ENCODE measurements at regions not wholly inside any gene's neighbourhood (a gene's known extent, or its start where the extent isn't known, plus 50 kb on each side); places are given as distances from the start of the nearest gene placed in this dataset.
"Not testable (repeated sequence)": the region's sequence is repeated elsewhere in the genome, so short reads cannot be mapped to it uniquely, and the experiment has no call there.

DNA sequence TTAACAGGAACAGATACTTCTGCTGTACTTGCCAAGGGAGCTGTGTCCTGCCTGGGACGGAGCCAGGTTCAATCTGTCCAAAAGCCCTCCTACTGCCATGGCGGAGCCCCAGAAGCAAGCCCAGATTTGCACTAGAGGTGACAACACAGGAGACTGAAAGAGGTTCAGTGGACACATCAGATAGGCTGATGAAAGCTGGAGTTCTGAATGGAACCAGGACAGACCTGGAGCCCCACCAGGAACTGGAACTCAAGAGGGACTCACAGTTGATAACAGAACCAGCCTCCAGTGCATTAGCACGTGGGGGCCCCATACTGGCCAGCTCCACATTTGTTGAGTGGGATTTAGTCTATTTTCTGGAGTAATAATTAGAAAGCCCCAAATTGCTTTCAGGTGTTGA is 315.5 kb downstream of the ARRDC4 start:
- DNase-seq (ENCODE audit: low read depth), result no peak

- no peak for DNase-seq (ENCODE audit: low read depth)
Observed at GRCh38 chr15:98277602-98278001, 317.1 kb downstream of the ARRDC4 start.

DNA sequence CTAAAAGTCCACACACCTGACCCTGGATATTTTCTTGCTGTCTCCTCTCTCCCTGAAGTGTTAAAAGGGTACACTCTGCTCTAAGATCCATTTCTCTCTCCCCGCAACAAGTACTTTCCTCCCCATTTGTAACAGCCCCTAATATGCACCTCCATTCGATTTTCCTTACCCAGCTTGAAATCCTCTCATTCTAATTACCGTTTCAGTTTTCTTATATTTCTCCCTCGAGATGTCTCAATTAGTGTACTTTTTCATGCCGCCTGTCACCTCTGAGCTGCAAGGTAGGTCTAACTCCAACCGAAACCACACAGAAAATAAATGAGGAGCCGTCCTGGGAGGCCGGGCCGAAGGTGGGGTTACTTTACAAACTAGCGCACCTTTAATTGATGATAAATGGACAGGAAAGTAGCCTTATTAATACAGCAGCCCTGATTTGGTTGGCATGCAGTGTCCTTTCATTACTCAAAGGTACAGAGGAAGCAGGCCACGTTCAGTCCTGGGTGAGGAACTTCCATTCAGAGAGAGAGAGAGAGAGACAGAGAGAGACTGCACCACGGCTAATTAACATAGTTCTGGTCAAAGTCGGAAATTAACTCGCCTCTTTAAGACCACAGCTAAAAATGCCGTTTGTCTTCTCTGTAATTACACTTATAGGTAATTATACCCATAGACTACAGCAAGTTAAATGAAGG is 319.9 kb downstream of the ARRDC4 start:
- no peak for DNase-seq (ENCODE audit: low read depth)

DNA sequence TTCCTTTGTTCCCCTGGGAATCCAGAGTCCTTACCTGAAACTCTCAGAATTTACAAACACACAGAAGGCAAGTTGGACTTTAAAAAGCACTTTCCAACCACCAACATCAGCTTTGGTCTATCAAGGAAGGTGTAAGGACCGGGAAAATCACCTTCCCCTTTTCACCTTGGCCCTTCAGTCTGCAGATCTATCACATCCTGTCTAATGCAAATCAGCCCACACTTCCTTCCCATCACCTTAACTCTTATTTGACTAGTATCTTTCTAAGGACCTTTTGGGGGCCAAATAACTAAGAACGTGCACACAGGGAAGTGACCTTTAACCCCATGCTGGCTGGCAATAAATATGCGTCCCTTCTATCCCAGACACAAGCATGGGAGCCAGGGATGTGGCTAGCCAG is 320.6 kb downstream of the ARRDC4 start:
- no peak for DNase-seq (ENCODE audit: low read depth)

GRCh38 chr15:98282656-98283332 is 322.3 kb downstream of the ARRDC4 start:
- no peak for DNase-seq (ENCODE audit: low read depth)

DNA sequence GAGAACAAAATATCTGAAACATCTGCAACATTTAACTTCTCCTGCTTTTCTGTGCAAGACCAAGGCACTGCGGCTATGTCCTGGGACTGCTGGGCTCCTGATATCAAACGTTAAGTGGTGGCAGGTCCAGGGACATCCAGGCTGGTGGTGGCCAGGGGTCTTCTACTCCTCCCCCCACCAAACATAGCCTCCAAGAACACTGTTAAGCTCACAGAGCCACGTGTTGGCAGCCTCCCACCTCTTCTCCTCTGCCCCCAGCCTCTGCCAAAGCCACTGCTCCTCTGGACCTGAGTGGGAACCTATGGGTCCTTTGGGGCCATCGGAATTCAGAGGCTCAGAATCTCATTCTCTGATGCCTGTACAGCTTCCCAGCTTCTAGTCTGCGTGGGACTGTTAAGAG is 325.7 kb downstream of the ARRDC4 start:
- no peak for DNase-seq (ENCODE audit: low read depth)

- no peak for DNase-seq (ENCODE audit: low read depth)
Observed at GRCh38 chr15:98286831-98287230, 326.3 kb downstream of the ARRDC4 start.

GRCh38 chr15:98288091-98288590 is 327.6 kb downstream of the ARRDC4 start:
- no peak for DNase-seq (ENCODE audit: low read depth)

- no peak for DNase-seq (ENCODE audit: low read depth)
Observed at GRCh38 chr15:98289747-98290146, 329.2 kb downstream of the ARRDC4 start.

DNA sequence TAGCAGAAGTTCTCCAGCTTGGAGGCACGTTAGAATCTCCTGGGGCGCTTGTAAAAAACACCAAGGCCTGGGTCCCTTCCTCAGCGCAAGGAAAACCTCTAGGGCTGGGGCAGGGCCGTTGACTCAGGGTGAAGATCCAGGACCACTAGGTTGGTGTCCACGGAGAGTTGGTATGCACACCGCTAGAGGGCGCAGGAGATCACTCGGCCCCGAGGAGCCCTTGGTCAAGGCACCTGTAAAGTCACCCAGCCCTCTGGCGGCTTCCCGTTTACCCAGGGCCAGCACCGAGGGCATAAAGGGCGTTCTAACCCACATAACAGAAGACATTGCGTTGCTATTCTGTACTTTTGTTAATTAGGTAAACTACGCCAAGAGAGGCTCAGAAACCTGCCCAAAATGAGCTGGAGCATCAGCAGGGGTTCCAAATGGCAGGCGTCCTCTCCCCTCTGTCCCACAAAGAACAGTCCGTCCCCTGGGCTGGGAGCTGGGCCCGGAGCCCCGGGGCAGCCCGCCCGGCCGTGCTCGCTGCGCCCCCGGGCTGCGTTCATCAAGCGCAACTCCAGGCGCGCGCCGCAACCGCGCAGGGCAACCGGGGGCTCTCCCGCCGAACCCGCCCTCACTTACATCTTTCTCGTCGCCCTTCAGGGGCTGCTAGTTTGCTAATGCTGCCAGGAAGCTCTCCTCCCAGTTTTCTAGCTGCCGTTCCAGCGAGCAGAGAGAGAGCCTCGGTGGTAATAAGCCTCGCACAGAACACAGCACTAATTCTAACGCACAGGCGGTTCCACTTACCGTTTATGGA is 332.1 kb downstream of the ARRDC4 start:
- peak; percentile 5 for DNase-seq (ENCODE audit: low read depth)

DNA sequence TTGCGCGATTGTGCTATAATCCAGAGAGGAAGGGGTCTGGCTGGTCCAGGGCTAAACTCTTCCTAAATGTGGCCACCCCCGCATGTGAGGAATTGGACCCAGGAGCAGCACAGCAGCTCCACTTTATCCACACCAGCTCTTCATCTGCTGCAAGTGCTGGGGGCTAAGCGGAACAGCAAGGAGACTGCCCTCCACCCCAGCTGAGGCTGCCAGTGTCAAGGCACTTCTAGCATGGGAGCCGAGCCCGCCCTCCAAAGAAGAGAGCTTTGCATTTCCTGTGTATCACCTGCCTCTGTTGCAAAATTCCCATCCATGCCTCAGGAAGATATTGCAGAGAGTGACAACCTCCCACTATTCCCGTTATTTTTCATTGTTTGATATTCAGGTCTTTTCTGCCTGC is 333.6 kb downstream of the ARRDC4 start:
- no peak for DNase-seq (ENCODE audit: low read depth)

DNA sequence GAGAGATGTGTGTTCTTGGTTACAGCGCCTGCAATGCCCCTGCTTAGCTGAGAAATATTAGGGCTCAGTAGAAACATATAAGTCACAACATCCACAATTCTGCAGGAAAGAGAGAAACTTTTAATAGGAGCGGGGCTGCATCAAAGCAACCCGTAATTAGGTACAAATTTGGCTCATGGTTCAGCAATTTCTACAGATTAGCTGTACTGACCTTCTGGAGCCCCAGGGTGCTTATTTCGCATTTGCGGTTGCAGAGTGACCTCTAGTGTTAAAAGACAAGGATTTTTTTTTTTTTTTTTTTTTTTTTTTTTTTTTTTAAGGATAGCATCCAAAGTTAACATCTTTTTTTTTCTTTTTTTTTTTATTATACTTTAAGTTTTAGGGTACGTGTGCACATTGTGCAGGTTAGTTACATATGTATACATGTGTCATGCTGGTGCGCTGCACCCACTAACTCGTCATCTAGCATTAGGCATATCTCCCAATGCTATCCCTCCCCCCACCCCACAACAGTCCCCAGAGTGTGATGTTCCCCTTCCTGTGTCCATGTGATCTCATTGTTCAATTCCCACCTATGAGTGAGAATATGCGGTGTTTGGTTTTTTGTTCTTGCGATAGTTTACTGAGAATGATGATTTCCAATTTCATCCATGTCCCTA is 334.7 kb downstream of the ARRDC4 start:
- DNase-seq (ENCODE audit: low read depth), result not testable (repeated sequence)

DNA sequence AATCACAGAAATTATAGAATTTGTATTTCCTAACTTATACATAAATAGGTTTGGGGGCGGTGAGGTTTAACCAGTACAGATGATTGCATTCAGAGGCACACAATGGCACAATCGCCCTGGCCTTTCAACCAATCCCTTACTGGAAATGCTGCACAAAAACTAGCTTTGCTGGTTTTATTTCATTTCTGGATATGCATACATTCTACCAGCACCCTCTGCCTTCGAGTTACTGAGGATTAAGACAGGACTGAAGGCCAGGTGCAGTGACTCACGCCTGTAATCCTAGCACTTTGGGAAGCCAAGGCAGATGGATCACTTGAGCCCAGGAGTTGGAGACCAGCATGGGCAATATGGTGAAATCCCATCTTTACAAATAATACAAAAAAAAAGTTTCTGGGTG is 336.1 kb downstream of the ARRDC4 start:
- DNase-seq (ENCODE audit: low read depth), result no peak

GRCh38 chr15:98304371-98304770 is 343.9 kb downstream of the ARRDC4 start:
- DNase-seq (ENCODE audit: low read depth), result no peak

- DNase-seq (ENCODE audit: low read depth), result no peak
Observed at GRCh38 chr15:98308117-98308516, 340.2 kb upstream of the IGF1R start.

GRCh38 chr15:98311566-98312188 is 336.7 kb upstream of the IGF1R start:
- DNase-seq (ENCODE audit: low read depth), result peak; percentile 61

DNA sequence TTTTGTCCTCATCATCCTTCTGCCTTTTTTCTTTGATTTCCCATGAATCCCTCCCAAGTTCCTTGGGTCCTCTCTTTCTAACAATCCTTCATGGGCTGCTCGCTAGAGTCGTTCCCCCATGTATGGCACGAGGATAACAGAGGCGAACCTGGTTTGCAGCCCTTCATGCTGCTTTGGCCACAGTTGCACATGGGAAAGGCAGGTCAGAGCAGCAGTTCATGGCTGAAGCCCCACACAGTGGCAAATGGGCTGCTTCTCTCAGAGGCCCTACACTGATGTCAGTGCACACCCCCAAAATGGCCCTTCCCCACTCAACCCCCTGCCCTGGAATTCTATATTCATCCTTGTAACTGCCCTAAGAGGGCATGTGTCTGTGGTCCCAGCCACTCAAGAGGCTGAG is 335.4 kb upstream of the IGF1R start:
- no peak for DNase-seq (ENCODE audit: low read depth)

GRCh38 chr15:98315971-98316370 is 332.4 kb upstream of the IGF1R start:
- DNase-seq (ENCODE audit: low read depth), result no peak

DNA sequence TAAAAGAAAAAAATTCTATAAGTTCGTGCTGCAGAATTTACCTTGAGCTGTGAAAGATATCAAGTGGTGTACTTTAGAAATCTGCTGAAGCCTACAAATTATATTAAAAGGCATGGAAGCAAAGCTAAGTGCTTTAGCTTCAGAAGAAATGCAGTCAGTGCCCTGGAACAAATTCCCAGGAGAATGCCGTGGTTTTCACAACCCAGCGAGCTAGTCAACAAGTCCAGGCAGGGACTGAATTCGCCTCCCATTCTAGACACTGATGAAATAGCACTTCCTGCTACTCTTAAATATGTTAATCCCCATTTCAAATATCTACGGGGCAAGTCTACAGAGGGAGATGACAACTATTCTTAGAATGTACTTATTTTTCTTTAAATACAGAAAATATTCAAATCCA is 326.4 kb upstream of the IGF1R start:
- no peak for DNase-seq (ENCODE audit: low read depth)

DNA sequence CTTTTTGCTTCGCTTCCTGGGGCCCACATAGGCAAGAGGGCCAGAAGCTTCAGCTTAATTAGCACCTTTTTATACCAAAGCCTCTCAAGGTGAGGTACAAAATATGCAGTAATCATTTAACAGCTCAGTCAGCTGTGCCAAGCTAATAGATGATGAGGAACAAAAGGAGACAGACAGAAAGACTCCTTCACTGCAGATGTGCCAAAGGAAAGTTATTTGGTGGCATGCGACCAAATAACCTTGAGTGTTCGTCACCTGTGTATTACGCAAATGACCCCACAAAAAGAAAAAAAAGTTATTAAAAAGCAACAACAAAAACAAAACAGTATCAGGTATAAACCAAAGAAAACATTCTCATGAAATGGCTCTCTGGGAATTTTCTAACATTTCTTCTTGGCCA is 325.8 kb upstream of the IGF1R start:
- DNase-seq (ENCODE audit: low read depth), result no peak

- DNase-seq (ENCODE audit: low read depth), result no peak
Observed at GRCh38 chr15:98324341-98324970, 323.9 kb upstream of the IGF1R start.

Data from stimulated activated CD8-positive, alpha-beta memory T cell treated with anti-CD3 and anti-CD28 coated beads, Interleukin-7, amount 100 ng/mL, for 24 hours (primary cell).